Ovary (tissue), 3 donors: ENCODE measurements at regions not wholly inside any gene's neighbourhood (a gene's known extent, or its start where the extent isn't known, plus 50 kb on each side); places are given as distances from the start of the nearest gene placed in this dataset.

ENCODE experiments used
- CTCF ChIP-seq, 3 donors: fragments of 450-650 bp in 2 of 3; fragments of 200-600 bp in 1 of 3; IDR thresholded peaks; one replicate each; pipeline versions ENCODE4 v1.5.1 to v1.8.0; 2016 to 2022; ENCODE audit warnings: antibody characterized with exemption in 3 of 3, mild to moderate bottlenecking in 1 of 3
- EP300 ChIP-seq: sonication (generic); formaldehyde crosslinking; IDR thresholded peaks from one replicate; pipeline ENCODE4 v1.6.1; 2017; ENCODE audit warnings: antibody characterized with exemption
- POLR2A ChIP-seq: fragments of 450-650 bp; IDR thresholded peaks from one replicate; pipeline ENCODE4 v1.6.1; 2017; ENCODE audit warnings: antibody characterized with exemption, mild to moderate bottlenecking, moderate library complexity
- donor health status: DM: no; HTN: no; CAD: no.

GRCh38 chr15:79176151-79176550 is 85.6 kb upstream of the RASGRF1 start:
- TF ChIP-seq POLR2A (no peak), EP300 (no peak), CTCF (IDR thresholded peaks at IDR 0.05) (no peak)
